Fibroblast of the aortic adventitia (primary cell): ENCODE measurements at regions not wholly inside any gene's neighbourhood (a gene's known extent, or its start where the extent isn't known, plus 50 kb on each side); places are given as distances from the start of the nearest gene placed in this dataset.

Experiments used
- DNase-seq: peaks from one replicate; pipeline ENCODE4 v3.0.0-alpha.2; 2010; ENCODE audit warnings: low read depth
- H3K4me3 ChIP-seq: 2 replicates; pipeline ENCODE4 v1.5.1; 2011; ENCODE audit warnings: low read depth, mild to moderate bottlenecking, control low read depth, low read length, moderate library complexity
- TF ChIP-seq, protein P1 (sequence below): IDR thresholded peaks from 2 replicates; pipeline ENCODE4 v1.5.1; 2011; ENCODE audit warnings: mild to moderate bottlenecking, low read length, control low read depth, inconsistent platforms; ENCODE audit not compliant: insufficient read depth

DNA sequence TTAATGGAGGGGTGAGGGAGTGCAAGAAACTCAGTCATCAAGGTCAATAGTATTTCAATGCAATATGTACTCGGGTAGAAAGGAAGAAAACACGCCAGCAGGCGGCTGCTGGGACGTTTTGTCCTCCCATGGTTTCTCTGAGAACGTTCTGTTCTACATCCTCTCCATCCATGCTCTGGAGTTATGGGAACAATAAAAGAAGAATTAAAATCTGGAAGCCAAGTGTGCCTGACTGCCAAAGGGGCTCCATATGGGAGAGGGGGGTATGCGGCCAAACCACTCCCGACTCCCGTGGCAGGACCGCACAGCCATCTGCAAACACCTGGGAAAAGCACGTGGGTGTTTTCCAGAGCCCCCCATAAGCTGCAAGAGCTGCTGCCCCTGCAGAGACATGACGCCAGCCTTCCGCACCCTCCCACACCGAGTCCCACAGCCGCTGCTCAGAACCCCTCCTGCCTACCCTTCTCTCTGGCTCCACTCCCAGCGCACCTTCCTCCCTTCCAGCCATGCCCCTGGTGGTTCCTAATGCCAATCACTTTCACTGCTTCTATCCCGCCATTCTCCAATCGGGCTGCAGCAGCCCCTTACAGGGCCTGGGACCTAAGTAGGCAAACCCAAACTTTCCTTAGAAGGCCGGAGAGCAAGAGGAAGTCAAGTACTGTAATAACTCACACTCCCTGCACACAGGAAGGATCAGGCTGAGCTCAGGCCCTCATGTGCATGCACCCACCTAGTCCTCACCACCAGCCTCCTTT, 241.6 kb downstream of the SYK start:
- DNase-seq = no peak
- no peak overlapping the region for H3K4me3 ChIP-seq
- TF ChIP-seq, protein P1, sequence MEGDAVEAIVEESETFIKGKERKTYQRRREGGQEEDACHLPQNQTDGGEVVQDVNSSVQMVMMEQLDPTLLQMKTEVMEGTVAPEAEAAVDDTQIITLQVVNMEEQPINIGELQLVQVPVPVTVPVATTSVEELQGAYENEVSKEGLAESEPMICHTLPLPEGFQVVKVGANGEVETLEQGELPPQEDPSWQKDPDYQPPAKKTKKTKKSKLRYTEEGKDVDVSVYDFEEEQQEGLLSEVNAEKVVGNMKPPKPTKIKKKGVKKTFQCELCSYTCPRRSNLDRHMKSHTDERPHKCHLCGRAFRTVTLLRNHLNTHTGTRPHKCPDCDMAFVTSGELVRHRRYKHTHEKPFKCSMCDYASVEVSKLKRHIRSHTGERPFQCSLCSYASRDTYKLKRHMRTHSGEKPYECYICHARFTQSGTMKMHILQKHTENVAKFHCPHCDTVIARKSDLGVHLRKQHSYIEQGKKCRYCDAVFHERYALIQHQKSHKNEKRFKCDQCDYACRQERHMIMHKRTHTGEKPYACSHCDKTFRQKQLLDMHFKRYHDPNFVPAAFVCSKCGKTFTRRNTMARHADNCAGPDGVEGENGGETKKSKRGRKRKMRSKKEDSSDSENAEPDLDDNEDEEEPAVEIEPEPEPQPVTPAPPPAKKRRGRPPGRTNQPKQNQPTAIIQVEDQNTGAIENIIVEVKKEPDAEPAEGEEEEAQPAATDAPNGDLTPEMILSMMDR = no peak

DNA sequence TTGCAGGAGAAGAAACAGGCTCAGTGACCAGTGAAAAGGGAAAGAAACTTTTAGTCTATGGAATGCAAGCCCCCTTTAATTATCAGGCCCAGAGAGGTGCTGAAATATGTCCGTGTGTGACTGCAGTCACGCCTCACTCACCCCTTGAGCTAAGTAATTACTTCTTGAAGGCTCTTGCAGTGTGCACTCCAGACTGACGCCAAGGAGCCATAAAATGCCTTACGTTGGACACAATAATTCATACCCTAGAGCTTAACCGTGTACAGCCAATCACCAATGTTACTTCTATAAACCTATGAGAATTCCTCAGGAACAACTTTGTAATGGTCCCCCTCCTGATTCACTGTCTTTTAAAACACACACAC, 242.2 kb downstream of the SYK start:
- H3K4me3 ChIP-seq = no peak overlapping the region
- TF ChIP-seq, protein P1 = no peak
- DNase-seq = no peak

- DNase-seq = no peak
- no peak overlapping the region for H3K4me3 ChIP-seq
- TF ChIP-seq, protein P1 = no peak
These were observed 242.7 kb downstream of the SYK start for GRCh38 chr9:91044354-91044753.

DNA sequence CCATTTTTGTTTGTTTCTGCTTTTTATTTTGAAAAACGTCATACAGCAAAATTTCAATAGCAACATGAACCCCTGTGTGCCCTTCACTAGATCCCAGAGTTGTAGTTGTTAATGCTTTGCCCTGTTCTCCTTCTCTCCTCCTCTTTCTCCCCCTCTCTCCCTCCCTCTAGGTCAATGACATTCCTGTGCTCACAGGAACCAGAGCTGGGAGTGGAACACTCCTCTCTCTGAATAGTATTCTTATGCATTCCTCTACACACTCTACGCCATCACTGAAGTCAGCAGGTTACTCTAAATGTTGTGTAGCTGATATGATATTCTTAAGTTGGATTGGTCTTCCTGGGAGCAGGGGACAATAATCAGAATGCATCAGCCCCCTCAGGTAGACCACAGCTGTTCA, 243.4 kb downstream of the SYK start:
- H3K4me3 ChIP-seq = no peak overlapping the region
- TF ChIP-seq, protein P1 = no peak
- no peak for DNase-seq

GRCh38 chr9:91047529-91047928, 245.9 kb downstream of the SYK start:
- no peak for DNase-seq
- no peak overlapping the region for H3K4me3 ChIP-seq
- TF ChIP-seq, protein P1 = no peak

DNA sequence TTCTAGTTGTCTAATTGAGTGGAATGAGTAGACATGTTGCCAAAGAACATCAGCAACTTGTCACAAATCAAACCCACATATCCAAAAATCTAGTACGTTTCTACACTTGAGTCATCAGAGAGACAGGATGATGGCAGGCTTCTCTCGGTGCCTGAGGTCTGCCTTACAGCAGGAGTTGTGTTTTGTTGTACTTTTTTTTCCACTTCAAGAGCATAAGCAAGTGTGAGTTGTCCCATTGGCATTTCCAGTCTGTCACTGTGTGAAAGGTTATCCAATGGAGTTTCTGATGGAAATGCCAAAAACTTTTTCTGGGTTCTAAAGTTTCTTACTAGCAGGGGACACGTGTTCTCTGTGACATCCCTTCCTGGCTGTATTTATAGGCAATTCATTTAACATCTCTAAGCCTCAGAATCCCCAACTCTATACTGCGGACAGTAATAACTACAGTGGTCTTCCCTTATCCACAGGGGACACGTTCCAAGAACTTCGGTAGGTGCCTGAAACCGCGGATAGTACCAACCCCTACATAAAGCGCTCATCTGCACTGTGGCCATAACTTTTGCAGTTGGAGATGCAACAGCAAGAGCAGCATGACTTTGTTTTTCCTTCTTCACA, 246.5 kb downstream of the SYK start:
- TF ChIP-seq, protein P1 = no peak
- DNase-seq = peak; percentile 78
- H3K4me3 ChIP-seq = no peak overlapping the region
